Thyroid gland (tissue), 4 donors: ENCODE measurements at regions not wholly inside any gene's neighbourhood (a gene's known extent, or its start where the extent isn't known, plus 50 kb on each side); places are given as distances from the start of the nearest gene placed in this dataset.

Experiments
- CTCF ChIP-seq, 6 experiments: fragments of 200-600 bp in 3 of 6; fragments of 450-650 bp in 3 of 6; sonication (generic) in 3 of 6; IDR thresholded peaks; one replicate each; pipeline ENCODE4 v1.5.1; 2016 to 2019; ENCODE audit warnings: antibody characterized with exemption in 6 of 6, mild to moderate bottlenecking in 2 of 6, inconsistent platforms in 1 of 6, moderate library complexity in 1 of 6
- POLR2A ChIP-seq, 2 donors: fragments of 450-650 bp; IDR thresholded peaks; one replicate each; pipeline ENCODE4 v1.6.1; 2017; ENCODE audit warnings: antibody characterized with exemption in 2 of 2, mild to moderate bottlenecking in 2 of 2, moderate library complexity in 1 of 2

GRCh38 chr17:21476867-21477266 is 100.7 kb downstream of the KCNJ12 start:
- TF ChIP-seq CTCF (IDR thresholded peaks at IDR 0.05), result no peak
- no peak for TF ChIP-seq POLR2A (IDR thresholded peaks at IDR 0.05)
